Ishikawa (cell line): ENCODE measurements at regions not wholly inside any gene's neighbourhood (a gene's known extent, or its start where the extent isn't known, plus 50 kb on each side); places are given as distances from the start of the nearest gene placed in this dataset.

Experiments used
- CEBPB ChIP-seq: IDR thresholded peaks from 2 replicates; pipeline ENCODE4 v1.6.1; 2012
- CREB1 ChIP-seq: IDR thresholded peaks from 2 replicates; pipeline ENCODE4 v1.6.1; 2012; ENCODE audit warnings: low read depth
- EGR1 ChIP-seq: IDR thresholded peaks from 2 replicates; pipeline ENCODE4 v1.6.1; 2012
- EP300 ChIP-seq: IDR thresholded peaks from 2 replicates; pipeline ENCODE4 v1.6.1; 2012; ENCODE audit warnings: borderline replicate concordance
- FOXM1 ChIP-seq: IDR thresholded peaks from 2 replicates; pipeline ENCODE4 v1.6.1; 2012; ENCODE audit warnings: low read depth, borderline replicate concordance
- NFIC ChIP-seq: IDR thresholded peaks from 2 replicates; pipeline ENCODE4 v1.6.1; 2012
- RAD21 ChIP-seq: IDR thresholded peaks from 2 replicates; pipeline ENCODE4 v1.6.1; 2012; ENCODE audit warnings: low read depth
- TAF1 ChIP-seq: IDR thresholded peaks from 2 replicates; pipeline ENCODE4 v1.6.1; 2012; ENCODE audit warnings: low read depth, mild to moderate bottlenecking
- TCF12 ChIP-seq: IDR thresholded peaks from 2 replicates; pipeline ENCODE4 v1.6.1; 2012; ENCODE audit warnings: low read depth
- TEAD4 ChIP-seq: IDR thresholded peaks from 2 replicates; pipeline ENCODE4 v1.6.1; 2012
- YY1 ChIP-seq: IDR thresholded peaks from 2 replicates; pipeline ENCODE4 v1.6.1; 2012; ENCODE audit warnings: low read depth
- ZBTB7A ChIP-seq: IDR thresholded peaks from 2 replicates; pipeline ENCODE4 v1.6.1; 2012; ENCODE audit warnings: low read depth
- TF ChIP-seq, protein P1 (sequence below): IDR thresholded peaks from 2 replicates; pipeline ENCODE4 v1.6.1; 2012
- TF ChIP-seq, protein P2 (sequence below): IDR thresholded peaks from 2 replicates; pipeline ENCODE4 v1.6.1; 2012; ENCODE audit warnings: low read depth, mild to moderate bottlenecking
- TF ChIP-seq, protein P3 (sequence below): IDR thresholded peaks from 2 replicates; pipeline ENCODE4 v1.6.1; 2012

DNA sequence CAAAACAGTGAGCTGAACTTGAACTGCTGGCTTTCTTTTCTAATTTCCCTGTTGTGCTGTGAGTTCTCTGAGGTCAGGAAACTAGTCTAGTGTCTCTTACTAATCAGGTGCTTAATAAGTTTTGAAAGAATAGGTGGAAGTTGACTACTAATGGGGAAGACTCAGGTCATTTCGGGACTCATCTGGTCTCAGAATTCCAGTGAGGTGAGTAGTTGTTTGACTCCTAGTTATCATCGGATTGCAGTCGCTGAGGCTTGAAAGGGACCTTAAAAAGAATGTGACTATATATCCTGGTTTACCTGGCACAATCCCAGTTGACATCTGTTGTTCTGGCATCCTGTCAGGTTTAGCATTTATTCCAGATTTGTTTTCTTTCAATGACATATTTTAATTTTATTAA lies 81.4 kb upstream of the SPAG17 start:
- TF ChIP-seq, protein P1, sequence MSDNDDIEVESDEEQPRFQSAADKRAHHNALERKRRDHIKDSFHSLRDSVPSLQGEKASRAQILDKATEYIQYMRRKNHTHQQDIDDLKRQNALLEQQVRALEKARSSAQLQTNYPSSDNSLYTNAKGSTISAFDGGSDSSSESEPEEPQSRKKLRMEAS: no peak
- TF ChIP-seq CREB1 (no peak), TAF1 (no peak), CEBPB (no peak), EGR1 (no peak), FOXM1 (no peak), YY1 (no peak), ZBTB7A (no peak), EP300 (no peak), NFIC (no peak), RAD21 (no peak), TEAD4 (no peak), TCF12 (no peak)
- TF ChIP-seq, protein P2, sequence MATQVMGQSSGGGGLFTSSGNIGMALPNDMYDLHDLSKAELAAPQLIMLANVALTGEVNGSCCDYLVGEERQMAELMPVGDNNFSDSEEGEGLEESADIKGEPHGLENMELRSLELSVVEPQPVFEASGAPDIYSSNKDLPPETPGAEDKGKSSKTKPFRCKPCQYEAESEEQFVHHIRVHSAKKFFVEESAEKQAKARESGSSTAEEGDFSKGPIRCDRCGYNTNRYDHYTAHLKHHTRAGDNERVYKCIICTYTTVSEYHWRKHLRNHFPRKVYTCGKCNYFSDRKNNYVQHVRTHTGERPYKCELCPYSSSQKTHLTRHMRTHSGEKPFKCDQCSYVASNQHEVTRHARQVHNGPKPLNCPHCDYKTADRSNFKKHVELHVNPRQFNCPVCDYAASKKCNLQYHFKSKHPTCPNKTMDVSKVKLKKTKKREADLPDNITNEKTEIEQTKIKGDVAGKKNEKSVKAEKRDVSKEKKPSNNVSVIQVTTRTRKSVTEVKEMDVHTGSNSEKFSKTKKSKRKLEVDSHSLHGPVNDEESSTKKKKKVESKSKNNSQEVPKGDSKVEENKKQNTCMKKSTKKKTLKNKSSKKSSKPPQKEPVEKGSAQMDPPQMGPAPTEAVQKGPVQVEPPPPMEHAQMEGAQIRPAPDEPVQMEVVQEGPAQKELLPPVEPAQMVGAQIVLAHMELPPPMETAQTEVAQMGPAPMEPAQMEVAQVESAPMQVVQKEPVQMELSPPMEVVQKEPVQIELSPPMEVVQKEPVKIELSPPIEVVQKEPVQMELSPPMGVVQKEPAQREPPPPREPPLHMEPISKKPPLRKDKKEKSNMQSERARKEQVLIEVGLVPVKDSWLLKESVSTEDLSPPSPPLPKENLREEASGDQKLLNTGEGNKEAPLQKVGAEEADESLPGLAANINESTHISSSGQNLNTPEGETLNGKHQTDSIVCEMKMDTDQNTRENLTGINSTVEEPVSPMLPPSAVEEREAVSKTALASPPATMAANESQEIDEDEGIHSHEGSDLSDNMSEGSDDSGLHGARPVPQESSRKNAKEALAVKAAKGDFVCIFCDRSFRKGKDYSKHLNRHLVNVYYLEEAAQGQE: no peak
- TF ChIP-seq, protein P3, sequence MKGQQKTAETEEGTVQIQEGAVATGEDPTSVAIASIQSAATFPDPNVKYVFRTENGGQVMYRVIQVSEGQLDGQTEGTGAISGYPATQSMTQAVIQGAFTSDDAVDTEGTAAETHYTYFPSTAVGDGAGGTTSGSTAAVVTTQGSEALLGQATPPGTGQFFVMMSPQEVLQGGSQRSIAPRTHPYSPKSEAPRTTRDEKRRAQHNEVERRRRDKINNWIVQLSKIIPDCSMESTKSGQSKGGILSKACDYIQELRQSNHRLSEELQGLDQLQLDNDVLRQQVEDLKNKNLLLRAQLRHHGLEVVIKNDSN: no peak

DNA sequence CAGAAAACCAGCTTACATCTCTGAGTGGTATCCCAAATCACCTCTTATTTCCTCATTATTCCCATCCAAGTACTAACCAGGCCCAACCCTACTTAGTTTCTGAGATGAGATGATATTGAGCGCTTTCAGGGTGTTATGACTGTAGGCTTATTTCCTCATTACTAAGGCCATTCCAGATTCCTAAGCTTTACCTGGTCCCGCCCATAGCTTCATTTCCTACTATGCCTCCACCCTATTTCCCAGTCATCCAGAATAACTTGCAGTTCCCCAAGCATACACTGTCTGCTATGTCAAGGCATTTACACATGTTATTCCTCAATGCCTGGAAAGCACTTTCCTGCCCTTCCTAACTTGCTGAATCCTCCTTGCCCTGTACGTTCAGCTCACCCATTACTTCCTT lies 79.3 kb upstream of the SPAG17 start:
- TF ChIP-seq TEAD4 (no peak), CREB1 (no peak), EP300 (no peak), CEBPB (no peak), NFIC (no peak), RAD21 (no peak), TCF12 (no peak), YY1 (no peak), FOXM1 (no peak), TAF1 (no peak), EGR1 (no peak), ZBTB7A (no peak)
- TF ChIP-seq, protein P2: no peak
- TF ChIP-seq, protein P3: no peak
- TF ChIP-seq, protein P1: no peak

DNA sequence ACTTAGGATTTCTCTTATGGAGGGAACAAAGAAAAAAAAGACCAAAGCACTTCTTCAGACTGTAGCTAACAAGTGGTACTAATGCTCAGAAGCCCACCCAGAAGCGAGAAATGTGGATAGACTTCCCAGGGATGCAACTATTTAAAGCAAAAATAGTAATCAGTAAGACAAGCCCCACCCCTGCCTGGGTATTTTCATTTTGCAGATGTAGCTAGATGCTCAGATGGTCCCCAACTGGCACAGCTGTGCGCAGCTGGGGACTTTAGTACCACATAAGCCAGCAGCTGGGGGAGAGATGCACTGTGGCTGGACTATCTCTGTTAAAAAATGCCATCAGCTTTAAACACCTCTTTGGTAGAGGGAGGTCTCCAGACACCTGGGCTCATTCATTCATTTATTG lies 77.8 kb upstream of the SPAG17 start:
- no peak for TF ChIP-seq EP300
- no peak for TF ChIP-seq NFIC

DNA sequence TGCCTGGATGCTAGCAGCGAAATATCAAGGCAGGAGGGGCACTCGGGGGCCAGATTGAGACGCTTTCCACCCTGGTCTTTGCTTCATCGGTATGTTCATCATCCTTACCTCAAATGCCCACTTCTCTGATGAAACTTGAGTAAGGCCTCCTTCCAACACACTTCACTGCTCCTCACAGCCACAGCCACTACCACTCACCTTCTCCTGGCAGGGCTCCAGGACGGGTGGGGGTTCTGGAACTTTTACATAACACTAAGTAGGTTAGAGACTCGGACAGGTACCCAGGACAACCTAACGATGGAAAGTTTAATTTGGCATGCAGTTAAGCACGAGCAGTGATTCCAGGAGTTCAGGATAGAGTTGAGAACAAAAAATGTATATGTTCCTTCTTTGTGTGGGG lies 73.9 kb upstream of the SPAG17 start:
- TF ChIP-seq FOXM1 (no peak), TEAD4 (no peak), YY1 (no peak)
- TF ChIP-seq, protein P3: no peak

DNA sequence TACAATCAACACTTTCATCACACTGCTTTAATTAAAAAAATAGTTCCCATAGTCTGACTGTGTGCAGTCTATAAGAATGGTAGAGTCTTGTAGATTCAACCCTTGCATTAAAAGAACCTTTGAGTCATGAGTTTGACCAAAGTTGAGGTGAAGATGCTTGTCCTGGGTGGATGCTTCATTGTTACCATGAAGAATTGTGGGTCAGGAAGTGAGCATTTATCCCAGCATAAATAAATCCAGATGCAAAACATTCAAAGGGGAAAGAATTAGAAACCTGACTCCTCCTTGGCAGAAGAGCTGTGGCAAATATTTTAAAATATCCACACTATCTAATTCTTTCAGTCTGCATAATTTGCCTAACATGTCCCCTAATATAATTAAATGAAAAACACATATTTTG lies 72.9 kb upstream of the SPAG17 start:
- TF ChIP-seq CEBPB (no peak), FOXM1 (no peak)
- TF ChIP-seq, protein P1: no peak
